ENCODE measurements at regions not wholly inside any gene's neighbourhood (a gene's known extent, or its start where the extent isn't known, plus 50 kb on each side); places are given as distances from the start of the nearest gene placed in this dataset.

GRCh38 chr2:22336414-22336813 is 1048.6 kb upstream of the KLHL29 start:
- no peak for TF ChIP-seq KDM5A (IDR thresholded peaks at IDR 0.05)
- no peak for TF ChIP-seq BHLHE40 (IDR thresholded peaks at IDR 0.05; ENCODE audit: low read depth, low read length)
- TF ChIP-seq HOXB5 (CRISPR knock-in tag; IDR thresholded peaks at IDR 0.05) = no peak
- no peak for TF ChIP-seq ELK1 (IDR thresholded peaks at IDR 0.05; ENCODE audit: low read depth, low read length)
- no peak for TF ChIP-seq CBX8 (IDR thresholded peaks at IDR 0.05)
- no peak for TF ChIP-seq JUNB (IDR thresholded peaks at IDR 0.05)
- TF ChIP-seq NFE2L2 (conservative IDR thresholded peaks at IDR 0.05; ENCODE audit: low read length) = no peak
- no peak for TF ChIP-seq MAX (IDR thresholded peaks at IDR 0.05)
- no peak for TF ChIP-seq ESRRA (IDR thresholded peaks at IDR 0.05; ENCODE audit: borderline replicate concordance, low read length)
- no peak for TF ChIP-seq EP300 (IDR thresholded peaks at IDR 0.05)
- no peak for TF ChIP-seq ZFP36 (IDR thresholded peaks at IDR 0.05; ENCODE audit: borderline replicate concordance, partially characterized antibody)
- no peak for TF ChIP-seq KDM1A (IDR thresholded peaks at IDR 0.05; ENCODE audit: low read depth)
- TF ChIP-seq MYC (IDR thresholded peaks at IDR 0.05; ENCODE audit: borderline replicate concordance, low read length) = no peak
- no peak for TF ChIP-seq REST (IDR thresholded peaks at IDR 0.05)
- no peaks in the 10 kb centered on the region for H3K4me1 ChIP-seq
- POLR2A ChIA-PET = no interaction called here
- 0% methylated on average over 2 of the region's 2 CpGs for WGBS (ENCODE audit: missing lambda C conversion rate)
- no peak for ATAC-seq
- no peak for DNase-seq (ENCODE audit: low read depth in 1 of 2, low spot score in 1 of 2)
- no peak for FAIRE-seq
- H3K4me3 ChIP-seq = no peak overlapping the region
- no peak overlapping the region for H3K4me2 ChIP-seq
- CTCF ChIA-PET = no interaction called here
- H3K9me3 ChIP-seq = 0 out of 3 replicates have a peak, but pooled peaks cover 3% of the 10 kb centered on the region
- no peak overlapping the region for H3K27ac ChIP-seq

- FAIRE-seq (no peak), DNase-seq (ENCODE audit: low read depth in 1 of 2, low spot score in 1 of 2) (no peak), ATAC-seq (no peak)
- H3K27ac ChIP-seq = no peak overlapping the region
- WGBS (ENCODE audit: missing lambda C conversion rate) = 8% methylated on average over 2 of the region's 2 CpGs
- no peak overlapping the region for H3K4me3 ChIP-seq
- H3K4me1 ChIP-seq = no peaks in the 10 kb centered on the region
- H3K4me2 ChIP-seq = no peak overlapping the region
- CTCF ChIA-PET = interaction anchor here (1.0 kb wide), 1 partner anchor 15 kb away, joined by 4 read pairs; no protein-coding TSS in a partner anchor
- no peaks in the 10 kb centered on the region for H3K9me3 ChIP-seq
- POLR2A ChIA-PET = no interaction called here
- TF ChIP-seq POLR2AphosphoS2 (conservative IDR thresholded peaks at IDR 0.05; ENCODE audit: low read length) (no peak), HMGXB4 (CRISPR knock-in tag; IDR thresholded peaks at IDR 0.05; ENCODE audit: borderline replicate concordance) (no peak), RARB (CRISPR knock-in tag; IDR thresholded peaks at IDR 0.05) (no peak), CEBPB (IDR thresholded peaks at IDR 0.05) (no peak), CBX2 (IDR thresholded peaks at IDR 0.05; ENCODE audit: borderline replicate concordance, low read depth) (no peak), MAX (IDR thresholded peaks at IDR 0.05) (no peak), ELK1 (IDR thresholded peaks at IDR 0.05; ENCODE audit: low read depth, low read length) (no peak), CHD4 (IDR thresholded peaks at IDR 0.05; ENCODE audit: borderline replicate concordance) (no peak), BHLHE40 (IDR thresholded peaks at IDR 0.05; ENCODE audit: low read depth, low read length) (no peak), JUN (IDR thresholded peaks at IDR 0.05) (no peak), TFCP2L1 (CRISPR knock-in tag; IDR thresholded peaks at IDR 0.05) (no peak), MYC (IDR thresholded peaks at IDR 0.05; ENCODE audit: borderline replicate concordance, low read length) (no peak), BCL3 (IDR thresholded peaks at IDR 0.05) (no peak), RNF2 (IDR thresholded peaks at IDR 0.05; ENCODE audit: borderline replicate concordance, low read depth) (no peak), HDAC2 (IDR thresholded peaks at IDR 0.05) (no peak), FOXS1 (CRISPR knock-in tag; IDR thresholded peaks at IDR 0.05) (no peak), CTCF (IDR thresholded peaks at IDR 0.05) (no peak)
Observed at GRCh38 chr2:22340716-22341115, 1044.3 kb upstream of the KLHL29 start.
